ENCODE measurements at regions not wholly inside any gene's neighbourhood (a gene's known extent, or its start where the extent isn't known, plus 50 kb on each side); places are given as distances from the start of the nearest gene placed in this dataset.

GRCh38 chr6:77332915-77333623 is 130.2 kb downstream of the HTR1B start:
- ATAC-seq (ENCODE audit: low read depth) (no peak), DNase-seq (ENCODE audit: low spot score) (no peak)
- no peaks in the 10 kb centered on the region for H3K27me3 ChIP-seq (ENCODE audit: insufficient read depth, poor library complexity, severe bottlenecking)
- H3K4me1 ChIP-seq (ENCODE audit: insufficient read depth, poor library complexity, severe bottlenecking) = no peaks in the 10 kb centered on the region
- peaks cover 7% of the 10 kb centered on the region for H3K9me3 ChIP-seq (ENCODE audit: severe bottlenecking)
- H3K4me3 ChIP-seq (ENCODE audit: severe bottlenecking) = no peak overlapping the region
- H3K27ac ChIP-seq (ENCODE audit: poor library complexity, severe bottlenecking) = no peak overlapping the region
- no peak for TF ChIP-seq CTCF (IDR thresholded peaks at IDR 0.05; ENCODE audit: poor library complexity, severe bottlenecking)
- no peaks in the 10 kb centered on the region for H3K36me3 ChIP-seq (ENCODE audit: low read depth)

GRCh38 chr6:77326711-77327110 is 136.6 kb downstream of the HTR1B start:
- no peak for ATAC-seq (ENCODE audit: low read depth)
- no peaks in the 10 kb centered on the region for H3K36me3 ChIP-seq (ENCODE audit: low read depth)

GRCh38 chr6:77326029-77326428 is 137.3 kb downstream of the HTR1B start:
- Histone ChIP-seq H3K9me3 (ENCODE audit: severe bottlenecking) (no peaks in the 10 kb centered on the region), H3K4me1 (ENCODE audit: insufficient read depth, poor library complexity, severe bottlenecking) (no peaks in the 10 kb centered on the region), H3K27ac (ENCODE audit: poor library complexity, severe bottlenecking) (no peak overlapping the region), H3K4me3 (ENCODE audit: severe bottlenecking) (no peak overlapping the region), H3K36me3 (ENCODE audit: low read depth) (no peaks in the 10 kb centered on the region), H3K27me3 (ENCODE audit: insufficient read depth, poor library complexity, severe bottlenecking) (no peaks in the 10 kb centered on the region)
- DNase-seq (ENCODE audit: low spot score) (no peak), ATAC-seq (ENCODE audit: low read depth) (no peak)
- TF ChIP-seq CTCF (IDR thresholded peaks at IDR 0.05; ENCODE audit: poor library complexity, severe bottlenecking) = no peak

More at GRCh38 chr6:77326711-77327110, 136.6 kb downstream of the HTR1B start:
- H3K4me3 ChIP-seq (ENCODE audit: severe bottlenecking) = no peak overlapping the region
- DNase-seq (ENCODE audit: low spot score) = no peak
- H3K27ac ChIP-seq (ENCODE audit: poor library complexity, severe bottlenecking) = no peak overlapping the region
- TF ChIP-seq CTCF (IDR thresholded peaks at IDR 0.05; ENCODE audit: poor library complexity, severe bottlenecking) = no peak
- H3K27me3 ChIP-seq (ENCODE audit: insufficient read depth, poor library complexity, severe bottlenecking) = no peaks in the 10 kb centered on the region
- no peaks in the 10 kb centered on the region for H3K4me1 ChIP-seq (ENCODE audit: insufficient read depth, poor library complexity, severe bottlenecking)
- H3K9me3 ChIP-seq (ENCODE audit: severe bottlenecking) = no peaks in the 10 kb centered on the region

- H3K9me3 ChIP-seq (ENCODE audit: severe bottlenecking) = no peaks in the 10 kb centered on the region
- DNase-seq (ENCODE audit: low spot score) = no peak
- H3K4me3 ChIP-seq (ENCODE audit: severe bottlenecking) = no peak overlapping the region
- H3K27ac ChIP-seq (ENCODE audit: poor library complexity, severe bottlenecking) = no peak overlapping the region
- TF ChIP-seq CTCF (IDR thresholded peaks at IDR 0.05; ENCODE audit: poor library complexity, severe bottlenecking) = no peak
- H3K36me3 ChIP-seq (ENCODE audit: low read depth) = no peaks in the 10 kb centered on the region
- no peaks in the 10 kb centered on the region for H3K27me3 ChIP-seq (ENCODE audit: insufficient read depth, poor library complexity, severe bottlenecking)
- ATAC-seq (ENCODE audit: low read depth) = no peak
- no peaks in the 10 kb centered on the region for H3K4me1 ChIP-seq (ENCODE audit: insufficient read depth, poor library complexity, severe bottlenecking)
Observed at GRCh38 chr6:77324866-77325265, 138.4 kb downstream of the HTR1B start.

- no peak overlapping the region for H3K27ac ChIP-seq (ENCODE audit: poor library complexity, severe bottlenecking)
- no peak for TF ChIP-seq CTCF (IDR thresholded peaks at IDR 0.05; ENCODE audit: poor library complexity, severe bottlenecking)
- DNase-seq (ENCODE audit: low spot score) (no peak), ATAC-seq (ENCODE audit: low read depth) (no peak)
- no peaks in the 10 kb centered on the region for H3K4me1 ChIP-seq (ENCODE audit: insufficient read depth, poor library complexity, severe bottlenecking)
- H3K36me3 ChIP-seq (ENCODE audit: low read depth) = no peaks in the 10 kb centered on the region
- no peak overlapping the region for H3K4me3 ChIP-seq (ENCODE audit: severe bottlenecking)
- no peaks in the 10 kb centered on the region for H3K9me3 ChIP-seq (ENCODE audit: severe bottlenecking)
- H3K27me3 ChIP-seq (ENCODE audit: insufficient read depth, poor library complexity, severe bottlenecking) = no peaks in the 10 kb centered on the region
Observed at GRCh38 chr6:77322604-77323003, 140.7 kb downstream of the HTR1B start.

Data from RWPE2 (cell line).